ENCODE measurements at regions not wholly inside any gene's neighbourhood (a gene's known extent, or its start where the extent isn't known, plus 50 kb on each side); places are given as distances from the start of the nearest gene placed in this dataset.

DNA sequence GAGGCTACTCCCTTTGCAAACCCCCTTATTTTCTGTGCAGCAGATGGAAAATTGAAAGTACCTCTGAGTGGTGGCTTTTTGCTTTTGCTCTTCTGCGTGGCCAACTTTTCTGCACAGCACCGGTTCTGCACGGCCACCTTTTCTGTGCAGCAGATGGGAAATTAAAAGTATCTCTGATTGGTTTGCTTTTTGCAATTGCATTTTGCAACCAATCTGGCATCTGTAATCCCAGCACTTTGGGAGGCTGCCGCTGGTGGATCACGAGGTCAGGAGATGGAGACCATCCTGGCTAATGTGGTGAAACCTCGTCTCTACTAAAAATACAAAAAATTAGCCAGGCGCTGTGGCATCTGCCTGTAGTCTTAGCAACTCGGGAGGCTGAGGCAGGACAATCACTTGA, 79.5 kb upstream of the CHMP2B start:
- ATAC-seq, result no peak

DNA sequence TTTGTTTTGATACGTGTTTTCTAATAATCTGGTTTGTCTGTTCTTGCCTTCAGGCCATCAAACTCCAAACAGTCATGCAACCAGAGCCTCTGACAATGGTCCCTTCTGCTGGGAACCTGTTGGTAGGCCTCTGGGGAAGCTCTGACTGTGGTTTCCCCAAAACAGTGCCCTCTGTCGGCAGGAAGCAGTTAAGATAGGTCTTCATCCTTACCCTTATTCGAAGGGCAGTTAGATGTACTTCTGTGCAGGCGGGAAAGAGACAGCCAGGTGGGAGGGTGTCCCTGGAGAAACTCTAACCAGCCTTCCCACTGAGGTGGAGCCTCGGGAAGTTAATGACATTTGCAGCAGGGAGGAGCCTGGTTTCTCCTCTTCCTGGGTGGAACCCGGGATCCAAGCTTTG, 81.6 kb upstream of the CHMP2B start:
- TF ChIP-seq, protein P1, sequence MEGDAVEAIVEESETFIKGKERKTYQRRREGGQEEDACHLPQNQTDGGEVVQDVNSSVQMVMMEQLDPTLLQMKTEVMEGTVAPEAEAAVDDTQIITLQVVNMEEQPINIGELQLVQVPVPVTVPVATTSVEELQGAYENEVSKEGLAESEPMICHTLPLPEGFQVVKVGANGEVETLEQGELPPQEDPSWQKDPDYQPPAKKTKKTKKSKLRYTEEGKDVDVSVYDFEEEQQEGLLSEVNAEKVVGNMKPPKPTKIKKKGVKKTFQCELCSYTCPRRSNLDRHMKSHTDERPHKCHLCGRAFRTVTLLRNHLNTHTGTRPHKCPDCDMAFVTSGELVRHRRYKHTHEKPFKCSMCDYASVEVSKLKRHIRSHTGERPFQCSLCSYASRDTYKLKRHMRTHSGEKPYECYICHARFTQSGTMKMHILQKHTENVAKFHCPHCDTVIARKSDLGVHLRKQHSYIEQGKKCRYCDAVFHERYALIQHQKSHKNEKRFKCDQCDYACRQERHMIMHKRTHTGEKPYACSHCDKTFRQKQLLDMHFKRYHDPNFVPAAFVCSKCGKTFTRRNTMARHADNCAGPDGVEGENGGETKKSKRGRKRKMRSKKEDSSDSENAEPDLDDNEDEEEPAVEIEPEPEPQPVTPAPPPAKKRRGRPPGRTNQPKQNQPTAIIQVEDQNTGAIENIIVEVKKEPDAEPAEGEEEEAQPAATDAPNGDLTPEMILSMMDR (IDR thresholded peaks at IDR 0.05), result no peak
- Histone ChIP-seq H3K36me3 (no peaks in the 10 kb centered on the region), H3K27me3 (no peaks in the 10 kb centered on the region), H3K9me3 (peaks cover 0 to 23% of the 10 kb centered on the region in 2 donors), H3K4me3 (no peak overlapping the region), H3K4me1 (no peaks in the 10 kb centered on the region), H3K27ac (no peak overlapping the region)
- ATAC-seq (no peak), DNase-seq (no peak)
- intact Hi-C loops (cut with DNase I), result no loop called here

More for the DNA sequence above, 79.5 kb upstream of the CHMP2B start:
- H3K4me1 ChIP-seq, result no peaks in the 10 kb centered on the region
- DNase-seq, result no peak
- no peaks in the 10 kb centered on the region for H3K27me3 ChIP-seq
- no peak overlapping the region for H3K27ac ChIP-seq
- H3K36me3 ChIP-seq, result no peaks in the 10 kb centered on the region
- peaks cover 0 to 6% of the 10 kb centered on the region in 2 donors for H3K9me3 ChIP-seq
- H3K4me3 ChIP-seq, result no peak overlapping the region
- intact Hi-C loops (cut with DNase I), result no loop called here
- TF ChIP-seq, protein P1 (IDR thresholded peaks at IDR 0.05), result no peak

DNA sequence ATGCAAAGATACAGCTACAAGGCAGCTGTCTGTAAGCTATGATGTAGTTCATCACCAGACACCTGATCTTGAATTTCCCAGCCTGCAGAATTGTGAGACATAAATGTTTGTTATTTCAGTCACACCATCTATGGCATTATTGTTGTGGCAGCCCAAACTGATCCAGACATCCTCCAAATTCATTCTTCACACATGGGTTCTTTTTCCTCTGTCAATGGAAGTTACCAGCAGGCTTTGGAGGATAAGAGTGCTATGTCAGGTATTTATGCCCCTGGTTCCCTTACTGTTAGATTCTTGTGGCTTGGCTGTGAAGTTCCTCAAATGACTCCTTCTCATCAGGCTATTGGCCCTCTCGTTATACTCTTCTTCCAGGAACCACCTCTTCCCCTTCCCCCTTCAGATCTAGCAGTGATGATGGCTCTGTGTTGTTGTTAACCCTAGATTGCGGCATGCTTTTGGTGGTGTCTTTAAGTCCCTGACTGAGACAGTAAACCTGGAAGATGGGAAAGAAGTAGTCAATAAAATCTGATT, 91.0 kb upstream of the CHMP2B start:
- TF ChIP-seq, protein P1 (IDR thresholded peaks at IDR 0.05), result no peak
- H3K27me3 ChIP-seq, result no peaks in the 10 kb centered on the region
- no peak overlapping the region for H3K4me3 ChIP-seq
- H3K4me1 ChIP-seq, result no peaks in the 10 kb centered on the region
- ATAC-seq (no peak), DNase-seq (no peak)
- intact Hi-C loops (cut with DNase I), result no loop called here
- H3K36me3 ChIP-seq, result no peaks in the 10 kb centered on the region
- H3K27ac ChIP-seq, result no peak overlapping the region
- H3K9me3 ChIP-seq, result peaks cover 0 to 11% of the 10 kb centered on the region in 2 donors

DNA sequence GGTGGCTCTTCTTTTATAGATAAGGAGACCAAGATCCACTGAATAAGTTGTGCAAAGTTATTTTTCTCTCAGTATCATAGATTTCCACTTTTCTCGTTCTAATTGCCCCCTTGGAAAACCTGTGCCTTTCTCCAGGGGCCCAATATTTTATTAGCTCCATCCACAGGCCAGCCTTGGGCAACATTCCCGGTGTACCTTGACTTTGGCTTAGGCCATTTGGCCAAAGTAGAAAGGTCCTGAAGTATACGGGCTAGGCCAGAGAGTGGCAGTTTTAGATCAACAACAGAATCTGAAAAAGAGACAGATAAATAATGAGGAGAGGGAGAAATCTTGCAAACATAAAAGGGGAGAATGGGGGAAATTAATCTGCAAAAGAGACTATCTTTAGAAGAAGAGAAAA, 91.7 kb upstream of the CHMP2B start:
- no peaks in the 10 kb centered on the region for H3K4me1 ChIP-seq
- intact Hi-C loops (cut with DNase I), result no loop called here
- H3K4me3 ChIP-seq, result no peak overlapping the region
- H3K27me3 ChIP-seq, result no peaks in the 10 kb centered on the region
- peaks cover 0 to 4% of the 10 kb centered on the region in 2 donors for H3K9me3 ChIP-seq
- ATAC-seq (no peak), DNase-seq (no peak)
- TF ChIP-seq, protein P1 (IDR thresholded peaks at IDR 0.05), result no peak
- H3K27ac ChIP-seq, result no peak overlapping the region
- no peaks in the 10 kb centered on the region for H3K36me3 ChIP-seq

DNA sequence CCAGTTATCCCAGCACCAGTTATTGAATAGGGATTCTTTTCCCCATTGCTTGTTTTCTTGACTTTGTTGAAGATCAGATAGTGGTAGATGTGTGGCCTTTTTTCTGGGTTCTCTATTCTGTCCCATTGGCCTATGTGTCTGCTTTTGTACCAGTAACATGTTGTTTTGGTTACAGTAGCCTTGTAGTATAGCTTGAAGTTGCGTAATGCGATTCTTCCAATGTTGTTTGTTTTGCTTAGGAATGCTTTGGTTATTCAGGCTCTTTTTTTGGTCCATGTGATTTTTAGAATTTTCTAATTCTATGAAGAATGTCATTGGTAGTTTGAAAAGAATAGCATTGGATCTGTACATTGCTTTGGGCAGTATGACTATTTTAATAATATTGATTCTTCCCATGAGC, 94.3 kb upstream of the CHMP2B start:
- DNase-seq (no peak), ATAC-seq (no peak)
- no peaks in the 10 kb centered on the region for H3K4me1 ChIP-seq
- no peaks in the 10 kb centered on the region for H3K27me3 ChIP-seq
- TF ChIP-seq, protein P1 (IDR thresholded peaks at IDR 0.05), result no peak
- no peak overlapping the region for H3K4me3 ChIP-seq
- H3K36me3 ChIP-seq, result no peaks in the 10 kb centered on the region
- no peak overlapping the region for H3K27ac ChIP-seq
- H3K9me3 ChIP-seq, result no peaks in the 10 kb centered on the region
- intact Hi-C loops (cut with DNase I), result no loop called here
